ENCODE measurements at regions not wholly inside any gene's neighbourhood (a gene's known extent, or its start where the extent isn't known, plus 50 kb on each side); places are given as distances from the start of the nearest gene placed in this dataset.

DNA sequence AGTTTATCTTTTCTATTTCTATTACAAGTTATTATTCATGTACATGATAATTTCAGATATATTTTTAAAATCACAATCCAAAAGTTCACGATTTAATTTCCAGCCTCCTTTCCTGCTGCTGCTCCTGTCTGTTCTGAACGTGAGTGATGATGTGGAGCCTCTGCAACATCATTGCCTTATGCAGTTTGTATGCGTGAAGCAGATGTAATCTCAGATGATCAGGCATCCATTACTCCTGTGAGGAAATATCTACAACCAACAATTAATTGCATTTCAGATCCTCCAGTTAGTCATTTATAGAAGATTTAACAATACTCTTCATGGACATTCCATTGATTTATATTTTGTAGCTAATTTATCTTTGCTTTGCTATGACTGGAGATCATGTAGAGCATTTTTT lies 668.7 kb upstream of the EPHA5 start:
- WGBS, 10 experiments: 0 to 59% (median 28%) methylated on average over 1 to 3 of the region's 3 CpGs; no CpG with 5 or more reads in 2 of the 10 experiments
- Histone ChIP-seq H3K27ac (no peak overlapping the region), H3K4me3 (no peak overlapping the region), H3K4me1 (replicated peaks in 1 of 2) (peaks cover 0 to 5% of the 10 kb centered on the region in 2 donors)
- in situ Hi-C loops (cut with MboI; ENCODE audit: low pct_unique_long_range_greater_than_20kb in 2 of 9, low sequenced_read_pairs in 9 of 9, unreplicated experiment in 9 of 9): no loop called here
- peak in 5 of 8 experiments; percentile 83 to 99 (median 98) for ATAC-seq (replicated peaks in 6 of 8)

DNA sequence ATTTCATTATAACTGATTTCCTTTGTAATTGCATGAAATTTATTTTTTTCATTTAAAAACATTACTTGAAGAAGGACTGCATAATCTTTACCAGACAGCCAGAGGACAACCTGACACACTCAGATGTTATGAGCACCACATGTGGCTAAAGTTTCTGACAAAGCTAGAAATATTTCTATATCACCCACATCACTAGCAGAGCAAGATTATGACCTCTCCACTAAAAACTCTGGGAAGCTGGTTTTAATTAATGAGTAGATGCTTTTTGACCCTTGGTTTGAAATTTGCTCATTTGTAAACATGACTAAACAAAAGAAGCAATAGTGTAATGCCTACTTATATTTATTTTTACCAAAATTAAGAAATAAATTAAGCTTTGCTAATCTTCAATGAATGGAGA lies 661.5 kb upstream of the EPHA5 start:
- in situ Hi-C loops (cut with MboI; ENCODE audit: low pct_unique_long_range_greater_than_20kb in 2 of 9, low sequenced_read_pairs in 9 of 9, unreplicated experiment in 9 of 9): no loop called here
- no peak overlapping the region for H3K27ac ChIP-seq
- H3K4me1 ChIP-seq (replicated peaks in 1 of 2): peaks cover 6 to 7% of the 10 kb centered on the region in 2 donors
- no peak for ATAC-seq (replicated peaks in 6 of 8)
- H3K4me3 ChIP-seq: no peak overlapping the region

DNA sequence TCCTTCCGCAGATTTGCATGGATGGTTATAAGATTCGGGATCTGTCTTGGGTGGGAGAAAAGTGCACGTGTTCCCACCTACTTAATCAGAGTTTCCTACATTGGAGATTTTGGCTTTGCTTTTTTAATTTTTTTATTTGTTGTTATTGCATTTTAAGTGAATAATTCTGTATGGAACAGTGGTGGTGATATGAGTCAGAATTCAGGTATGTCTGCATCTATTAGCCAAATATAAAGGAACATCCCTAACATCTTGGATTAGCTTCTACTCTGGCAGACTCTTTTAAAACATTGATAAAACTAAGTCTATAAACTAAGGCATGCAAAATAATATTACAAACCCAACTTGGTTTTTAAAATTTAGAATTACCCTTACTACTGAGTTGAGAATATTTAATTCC lies 659.8 kb upstream of the EPHA5 start:
- Histone ChIP-seq H3K4me3 (no peak overlapping the region), H3K4me1 (replicated peaks in 1 of 2) (peaks cover 6 to 7% of the 10 kb centered on the region in 2 donors), H3K27ac (no peak overlapping the region)
- WGBS, 10 experiments: 8 to 100% (median 53%) methylated on average over 1 to 3 of the region's 3 CpGs; no CpG with 5 or more reads in 3 of the 10 experiments
- no peak for ATAC-seq (replicated peaks in 6 of 8)
- in situ Hi-C loops (cut with MboI; ENCODE audit: low pct_unique_long_range_greater_than_20kb in 2 of 9, low sequenced_read_pairs in 9 of 9, unreplicated experiment in 9 of 9): no loop called here

DNA sequence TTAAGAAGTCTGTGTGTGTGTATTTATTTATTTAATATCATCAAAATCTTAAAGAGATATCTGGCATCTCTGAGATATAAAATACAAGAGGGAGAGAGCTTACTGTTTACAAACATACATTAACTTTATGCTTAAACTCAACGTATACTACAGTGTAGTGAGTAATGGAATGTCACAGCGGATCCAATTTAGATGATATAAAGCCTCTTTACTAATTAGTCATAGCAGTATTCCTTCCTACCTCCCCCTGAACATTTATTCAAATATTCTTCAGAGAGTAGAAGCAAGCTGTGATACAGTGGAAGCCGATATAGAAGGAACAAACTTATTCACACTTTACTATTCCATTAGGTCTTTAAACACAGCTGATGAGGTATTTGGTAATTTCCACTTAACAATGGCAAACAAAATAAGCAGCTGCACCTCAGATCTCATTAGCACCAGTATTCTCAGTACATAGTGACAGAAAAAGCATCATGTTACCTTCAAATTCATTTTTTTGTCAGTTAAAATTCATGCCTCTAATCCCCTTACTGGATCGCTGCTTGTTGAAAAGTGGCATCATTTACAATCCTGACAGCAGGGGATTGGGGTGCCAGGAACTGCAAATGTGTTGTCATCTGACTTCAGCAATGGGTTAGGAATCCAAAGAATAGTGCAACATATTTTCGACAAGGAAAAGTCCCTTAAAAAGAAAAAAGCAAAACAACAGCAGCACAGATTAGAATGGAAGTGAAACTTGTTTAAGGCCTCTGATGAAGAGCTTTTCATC lies 658.7 kb upstream of the EPHA5 start:
- 0 to 100% (median 44%) methylated on average over 1 to 5 of the region's 5 CpGs for WGBS, 10 experiments
- Histone ChIP-seq H3K4me3 (no peak overlapping the region), H3K27ac (no peak overlapping the region), H3K4me1 (replicated peaks in 1 of 2) (peaks cover 6 to 7% of the 10 kb centered on the region in 2 donors)
- peak in 6 of 8 experiments; percentile 33 to 68 (median 45) for ATAC-seq (replicated peaks in 6 of 8)
- in situ Hi-C loops (cut with MboI; ENCODE audit: low pct_unique_long_range_greater_than_20kb in 2 of 9, low sequenced_read_pairs in 9 of 9, unreplicated experiment in 9 of 9): no loop called here

- ATAC-seq (replicated peaks in 6 of 8): no peak
- Histone ChIP-seq H3K27ac (no peak overlapping the region), H3K4me3 (no peak overlapping the region), H3K4me1 (replicated peaks in 1 of 2) (no peaks in the 10 kb centered on the region)
- in situ Hi-C loops (cut with MboI; ENCODE audit: low pct_unique_long_range_greater_than_20kb in 2 of 9, low sequenced_read_pairs in 9 of 9, unreplicated experiment in 9 of 9): no loop called here
- 0 to 100% (median 53%) methylated on average over 1 to 3 of the region's 3 CpGs; no CpG with 5 or more reads in 2 of the 10 experiments for WGBS, 10 experiments
Observed at GRCh38 chr4:66307641-66308438, 637.6 kb upstream of the EPHA5 start.

GRCh38 chr4:66300336-66300934 lies 630.1 kb upstream of the EPHA5 start:
- in situ Hi-C loops (cut with MboI; ENCODE audit: low pct_unique_long_range_greater_than_20kb in 2 of 9, low sequenced_read_pairs in 9 of 9, unreplicated experiment in 9 of 9): no loop called here
- no peak overlapping the region for H3K4me3 ChIP-seq
- ATAC-seq (replicated peaks in 6 of 8): no peak
- no peak overlapping the region for H3K27ac ChIP-seq
- WGBS, 10 experiments: 65 to 83% (median 80%) methylated on average over 1 of the region's 2 CpGs; no CpG with 5 or more reads in 7 of the 10 experiments
- peaks cover 3 to 15% of the 10 kb centered on the region in 2 donors for H3K4me1 ChIP-seq (replicated peaks in 1 of 2)

GRCh38 chr4:66298569-66298968 lies 628.3 kb upstream of the EPHA5 start:
- H3K4me1 ChIP-seq (replicated peaks in 1 of 2): peaks cover 3 to 15% of the 10 kb centered on the region in 2 donors
- no peak overlapping the region for H3K27ac ChIP-seq
- in situ Hi-C loops (cut with MboI; ENCODE audit: low pct_unique_long_range_greater_than_20kb in 2 of 9, low sequenced_read_pairs in 9 of 9, unreplicated experiment in 9 of 9): no loop called here
- WGBS, 10 experiments: 0 to 83% (median 36%) methylated on average over 1 of the region's 1 CpG; no CpG with 5 or more reads in 4 of the 10 experiments
- no peak overlapping the region for H3K4me3 ChIP-seq
- ATAC-seq (replicated peaks in 6 of 8): peak in 5 of 8 experiments; percentile 18 to 66 (median 47)

DNA sequence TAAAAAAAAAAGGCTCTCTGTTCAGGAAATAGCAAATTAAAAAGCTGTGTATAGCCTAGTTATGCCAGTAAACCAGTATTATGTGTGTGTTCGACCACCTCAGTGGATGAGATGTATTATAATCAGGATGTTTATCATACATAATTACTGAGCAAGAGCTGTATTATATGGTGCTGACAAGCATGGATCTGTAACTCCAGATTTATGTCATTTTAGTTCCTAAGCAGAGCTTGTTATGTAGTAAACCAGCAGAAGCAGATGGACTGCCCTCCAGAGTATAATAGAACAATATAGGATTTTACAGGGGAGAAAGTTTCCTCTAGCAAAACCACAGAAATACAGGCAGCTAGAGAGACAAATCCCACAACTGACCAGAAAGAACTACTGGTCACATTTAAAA lies 627.4 kb upstream of the EPHA5 start:
- H3K4me3 ChIP-seq: no peak overlapping the region
- ATAC-seq (replicated peaks in 6 of 8): peak in 6 of 8 experiments; percentile 64 to 84 (median 73)
- peaks cover 3 to 15% of the 10 kb centered on the region in 2 donors for H3K4me1 ChIP-seq (replicated peaks in 1 of 2)
- no peak overlapping the region for H3K27ac ChIP-seq
- in situ Hi-C loops (cut with MboI; ENCODE audit: low pct_unique_long_range_greater_than_20kb in 2 of 9, low sequenced_read_pairs in 9 of 9, unreplicated experiment in 9 of 9): no loop called here
- 0 to 67% (median 43%) methylated on average over 1 of the region's 1 CpG; no CpG with 5 or more reads in 3 of the 10 experiments for WGBS, 10 experiments

- Histone ChIP-seq H3K4me1 (replicated peaks in 1 of 2) (peaks cover 3 to 15% of the 10 kb centered on the region in 2 donors), H3K4me3 (no peak overlapping the region), H3K27ac (no peak overlapping the region)
- in situ Hi-C loops (cut with MboI; ENCODE audit: low pct_unique_long_range_greater_than_20kb in 2 of 9, low sequenced_read_pairs in 9 of 9, unreplicated experiment in 9 of 9): no loop called here
- WGBS, 10 experiments: 20 to 100% (median 37%) methylated on average over 2 to 5 of the region's 5 CpGs; no CpG with 5 or more reads in 2 of the 10 experiments
- peak in 5 of 8 experiments; percentile 66 to 89 (median 79) for ATAC-seq (replicated peaks in 6 of 8)
Observed at GRCh38 chr4:66294638-66295037, 624.3 kb upstream of the EPHA5 start.

DNA sequence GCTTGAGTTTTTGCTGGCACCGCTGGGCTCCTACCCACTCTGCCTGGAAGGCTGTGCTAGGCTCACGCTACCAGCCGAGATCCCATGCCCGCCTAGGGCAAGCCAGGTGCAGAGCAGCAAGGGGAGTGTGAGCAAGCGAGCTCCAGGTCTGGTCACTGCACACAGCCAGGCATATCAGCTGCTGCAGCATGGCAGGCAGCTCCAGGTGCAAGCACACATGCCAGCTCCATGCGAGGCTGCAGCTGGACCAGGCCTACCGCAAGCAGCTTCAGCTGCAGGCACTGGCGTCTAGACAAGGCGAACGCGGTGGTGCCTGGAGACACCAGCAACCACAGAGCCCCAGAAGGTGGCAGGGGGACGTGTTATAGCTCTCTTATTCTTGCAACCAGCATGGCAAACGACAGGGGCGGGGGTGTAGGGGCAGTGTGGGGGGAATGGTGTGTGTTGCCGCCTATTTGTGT lies 614.7 kb upstream of the EPHA5 start:
- no peak for ATAC-seq (replicated peaks in 6 of 8)
- Histone ChIP-seq H3K4me3 (no peak overlapping the region), H3K4me1 (replicated peaks in 1 of 2) (no peaks in the 10 kb centered on the region), H3K27ac (no peak overlapping the region)
- 13 to 100% (median 90%) methylated on average over 1 to 3 of the region's 15 CpGs; no CpG with 5 or more reads in 5 of the 10 experiments for WGBS, 10 experiments
- in situ Hi-C loops (cut with MboI; ENCODE audit: low pct_unique_long_range_greater_than_20kb in 2 of 9, low sequenced_read_pairs in 9 of 9, unreplicated experiment in 9 of 9): no loop called here

DNA sequence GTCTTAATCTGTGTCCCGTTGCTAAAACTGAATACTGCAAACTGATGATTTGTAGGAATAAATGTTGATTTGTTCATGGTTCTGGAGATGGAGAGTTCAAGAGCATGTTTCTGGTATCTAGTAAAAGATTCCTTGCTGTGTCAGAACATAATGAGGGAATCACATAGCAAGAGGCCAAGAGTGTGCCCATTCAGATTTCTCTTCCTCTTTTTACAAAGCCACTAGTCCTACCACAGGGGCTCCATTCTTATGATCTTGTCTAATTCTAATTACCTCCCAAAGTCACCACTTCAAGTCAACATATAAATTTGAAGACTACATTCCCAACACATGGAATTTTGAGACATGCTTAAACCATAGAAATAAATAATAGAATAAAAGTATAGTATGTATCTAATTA lies 608.8 kb upstream of the EPHA5 start:
- WGBS, 10 experiments: 45 to 100% (median 88%) methylated on average over 1 of the region's 1 CpG; no CpG with 5 or more reads in 1 of the 10 experiments
- ATAC-seq (replicated peaks in 6 of 8): no peak
- Histone ChIP-seq H3K4me3 (no peak overlapping the region), H3K27ac (no peak overlapping the region), H3K4me1 (replicated peaks in 1 of 2) (no peaks in the 10 kb centered on the region)
- in situ Hi-C loops (cut with MboI; ENCODE audit: low pct_unique_long_range_greater_than_20kb in 2 of 9, low sequenced_read_pairs in 9 of 9, unreplicated experiment in 9 of 9): no loop called here

DNA sequence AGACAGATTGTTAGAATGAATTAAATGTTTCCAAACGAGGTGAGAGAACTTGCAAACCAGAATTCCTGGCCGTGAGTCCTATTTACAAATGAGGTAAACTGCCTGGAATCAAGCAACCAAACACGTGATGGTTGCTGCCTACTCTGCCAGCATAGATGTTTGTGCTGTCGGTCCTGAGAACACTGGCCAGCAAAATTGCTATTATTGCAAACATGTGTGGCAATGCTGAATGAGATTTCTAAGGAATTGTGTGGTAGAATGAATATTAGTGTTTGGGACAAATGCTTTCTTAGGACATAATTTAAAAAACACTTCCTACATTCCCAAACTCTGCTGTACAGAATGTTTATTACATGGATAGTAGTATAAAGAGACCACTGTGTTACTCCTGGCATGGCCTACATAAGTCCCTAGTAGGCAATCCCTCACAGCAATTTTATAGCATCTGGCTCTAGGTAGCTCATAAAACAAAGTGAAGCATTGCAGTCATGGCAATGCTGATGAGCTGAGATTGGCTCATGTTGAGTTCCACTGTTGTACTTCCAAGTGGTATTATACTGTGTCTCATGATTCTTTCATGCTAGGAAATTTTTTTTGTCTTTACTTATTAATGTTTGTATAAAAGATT lies 605.2 kb upstream of the EPHA5 start:
- in situ Hi-C loops (cut with MboI; ENCODE audit: low pct_unique_long_range_greater_than_20kb in 2 of 9, low sequenced_read_pairs in 9 of 9, unreplicated experiment in 9 of 9): no loop called here
- no peak overlapping the region for H3K27ac ChIP-seq
- peak in 2 of 8 experiments; percentile 20 to 44 for ATAC-seq (replicated peaks in 6 of 8)
- H3K4me1 ChIP-seq (replicated peaks in 1 of 2): no peaks in the 10 kb centered on the region
- WGBS, 10 experiments: 0 to 79% (median 54%) methylated on average over 1 to 4 of the region's 4 CpGs
- H3K4me3 ChIP-seq: no peak overlapping the region

Data from motor neuron (in vitro differentiated cells).